DMS79 treated with DMSO at 0.1 percent for 48 hours (cell line): ENCODE measurements at regions not wholly inside any gene's neighbourhood (a gene's known extent, or its start where the extent isn't known, plus 50 kb on each side); places are given as distances from the start of the nearest gene placed in this dataset.
"Not testable (repeated sequence)": the region's sequence is repeated elsewhere in the genome, so short reads cannot be mapped to it uniquely, and the experiment has no call there.

Experiments used
- DNase-seq: peaks from one replicate; lab custom pipeline; 2025; lab: John Stamatoyannopoulos, UW

DNA sequence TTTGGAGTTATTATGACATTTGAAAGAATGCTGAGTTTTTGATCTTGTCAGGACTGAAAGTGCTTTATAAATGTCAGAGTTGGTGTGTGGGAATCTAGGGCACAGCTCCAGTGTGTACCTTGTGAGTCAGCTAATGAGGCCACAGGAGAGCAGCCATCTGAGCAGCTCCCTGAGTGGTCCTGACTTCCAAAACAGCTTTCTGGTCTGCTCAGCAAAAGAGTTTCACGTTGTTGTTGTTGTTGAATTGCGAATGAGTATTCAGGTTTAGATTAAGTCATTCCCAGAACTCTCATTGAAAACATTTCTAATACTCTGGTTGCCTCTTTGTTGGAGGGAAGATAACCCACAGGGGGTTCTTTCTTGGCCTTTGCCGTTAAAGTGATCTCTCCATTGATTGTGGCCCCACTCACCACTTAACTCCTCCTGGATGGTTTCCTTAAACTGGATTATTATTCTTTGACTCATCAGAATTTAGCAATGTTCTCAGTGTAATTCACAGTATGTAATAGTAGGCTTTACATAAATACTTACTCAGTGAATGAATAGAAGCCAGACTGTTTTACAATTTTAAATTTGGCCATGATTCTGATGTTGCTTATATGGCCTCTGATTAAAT, 125.1 kb upstream of the SGCD start:
- no peak for DNase-seq

DNA sequence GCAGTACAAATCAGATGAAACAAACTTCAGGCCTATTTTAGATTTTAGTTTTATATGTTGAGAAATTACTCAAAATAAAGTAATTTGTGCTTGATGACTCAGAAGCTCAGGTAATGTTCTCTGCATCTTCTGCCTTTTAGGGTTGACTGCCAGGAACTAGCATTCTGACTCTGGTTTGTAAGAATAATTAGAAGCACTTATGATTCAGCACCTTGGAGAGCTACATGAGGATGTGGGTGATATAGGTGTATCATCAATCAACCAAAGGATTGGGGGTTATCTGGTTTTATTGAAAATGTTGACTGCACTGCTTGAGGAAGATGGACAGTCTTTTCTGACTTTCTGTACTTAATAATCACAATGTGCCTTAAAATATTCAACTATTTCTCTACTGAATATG, 118.7 kb upstream of the SGCD start:
- no peak for DNase-seq

DNA sequence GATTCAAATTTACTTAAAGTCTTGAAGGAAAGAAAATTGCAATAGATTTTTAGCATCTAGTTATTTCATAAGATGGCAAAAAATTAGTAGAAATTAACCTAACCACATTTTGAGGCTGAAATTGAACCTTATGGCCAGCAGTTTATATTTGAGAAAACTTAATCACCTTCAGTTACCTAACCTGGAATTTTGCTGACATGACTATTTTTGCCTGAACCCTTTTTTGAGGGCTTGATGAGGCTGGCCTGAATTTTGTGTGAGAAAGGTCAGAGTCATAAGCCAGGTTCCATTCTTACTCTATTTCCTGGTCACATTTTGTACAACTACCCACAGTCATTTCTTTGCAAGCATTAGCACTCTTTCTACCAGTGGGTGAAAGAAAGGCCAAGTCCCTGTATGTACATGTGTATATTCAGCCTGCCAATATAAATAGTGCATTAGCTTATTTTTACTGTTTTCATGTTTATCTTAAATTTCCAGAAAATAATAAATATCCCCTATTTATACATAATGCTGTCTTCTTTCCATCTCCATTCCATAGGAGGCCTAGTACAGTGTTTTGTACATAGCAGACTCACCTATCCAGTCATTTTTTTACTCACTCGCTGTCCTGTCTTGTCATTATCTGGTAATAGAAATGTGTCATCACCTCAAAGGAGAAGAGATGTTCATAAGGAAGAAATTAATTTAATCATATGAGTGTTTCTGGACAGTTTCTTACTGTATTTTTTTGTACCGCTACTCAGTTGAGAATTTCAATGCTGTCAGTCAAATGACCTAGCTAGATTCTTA, 108.4 kb upstream of the SGCD start:
- DNase-seq, result no peak

DNA sequence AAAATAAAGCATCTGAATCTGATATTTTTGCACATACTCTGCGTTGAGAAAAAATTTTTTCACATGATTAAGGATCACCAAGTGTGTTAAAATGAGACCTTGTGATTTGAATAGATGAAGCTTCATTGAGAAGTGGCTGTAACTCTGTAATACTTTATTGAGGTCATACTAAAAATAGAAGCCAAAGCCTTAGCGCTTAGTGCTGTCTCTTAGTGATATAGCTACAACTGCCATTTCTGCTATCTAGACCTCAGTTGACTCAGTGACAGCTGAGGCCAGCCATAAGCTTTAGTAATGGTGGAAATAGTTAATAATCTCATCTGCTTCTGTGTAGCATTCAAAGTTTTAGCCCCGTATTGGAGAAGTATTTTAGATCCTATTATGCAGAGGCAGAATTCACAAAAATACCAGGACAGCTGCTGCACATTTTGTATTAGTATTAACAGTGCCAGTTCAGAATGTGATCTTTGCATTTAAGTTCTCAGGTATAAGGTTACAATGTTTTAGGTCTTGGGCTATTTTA, 107.4 kb upstream of the SGCD start:
- no peak for DNase-seq

DNA sequence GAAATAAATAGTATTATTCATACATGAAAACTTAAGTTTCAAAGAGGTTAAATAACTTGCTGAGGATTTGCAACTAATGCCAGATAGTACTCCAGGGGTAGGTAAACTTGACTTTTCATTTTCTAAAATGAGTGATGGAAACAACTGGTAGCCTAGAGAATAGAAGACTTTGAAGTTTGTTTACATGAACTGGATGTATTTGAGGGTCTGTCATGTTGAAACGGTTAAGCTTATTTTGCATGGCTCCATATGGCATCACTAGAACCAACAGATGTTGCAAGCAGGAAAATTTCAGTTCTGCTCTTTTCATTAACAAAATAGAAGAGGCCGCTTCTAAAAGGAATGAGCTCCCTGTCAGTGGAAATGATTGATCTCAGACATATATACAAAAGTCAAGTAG, 105.1 kb upstream of the SGCD start:
- no peak for DNase-seq

DNA sequence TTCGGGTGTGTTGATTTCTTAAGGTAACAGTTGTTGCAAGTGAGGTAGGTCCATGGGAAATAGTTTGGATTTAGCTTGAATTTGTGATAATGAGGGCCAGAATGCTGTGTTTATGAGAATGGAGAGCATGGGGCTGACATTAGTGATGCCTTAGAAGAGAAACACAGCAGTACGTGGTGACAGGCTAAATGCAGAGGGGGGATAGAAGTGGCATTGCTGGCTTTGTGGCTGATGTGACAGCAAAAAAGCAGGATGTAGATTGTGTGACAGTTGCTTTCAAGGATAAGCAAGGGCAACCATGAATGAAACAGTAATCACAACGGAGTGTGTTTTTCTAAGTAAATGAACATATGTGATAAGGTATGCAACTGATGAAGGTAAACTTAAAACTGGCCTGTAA, 103.4 kb upstream of the SGCD start:
- no peak for DNase-seq

DNA sequence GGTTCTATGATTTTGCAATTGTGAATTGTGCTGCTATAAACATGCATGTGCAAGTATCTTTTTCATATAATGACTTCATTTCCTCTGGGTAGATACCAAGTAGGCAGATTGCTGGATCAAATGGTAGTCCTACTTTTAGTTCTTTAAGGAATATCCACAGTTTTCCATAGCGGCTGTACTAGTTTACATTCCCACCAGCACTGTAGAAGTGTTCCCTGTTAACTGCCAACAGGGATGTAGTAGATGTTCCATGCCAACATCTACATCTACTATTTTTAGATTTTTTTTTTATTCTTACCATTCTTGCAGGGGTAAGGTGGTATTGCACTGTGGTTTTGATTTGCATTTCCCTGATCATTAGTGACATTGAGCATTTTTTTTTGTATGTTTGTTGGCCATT, 100.5 kb upstream of the SGCD start:
- not testable (repeated sequence) for DNase-seq

DNA sequence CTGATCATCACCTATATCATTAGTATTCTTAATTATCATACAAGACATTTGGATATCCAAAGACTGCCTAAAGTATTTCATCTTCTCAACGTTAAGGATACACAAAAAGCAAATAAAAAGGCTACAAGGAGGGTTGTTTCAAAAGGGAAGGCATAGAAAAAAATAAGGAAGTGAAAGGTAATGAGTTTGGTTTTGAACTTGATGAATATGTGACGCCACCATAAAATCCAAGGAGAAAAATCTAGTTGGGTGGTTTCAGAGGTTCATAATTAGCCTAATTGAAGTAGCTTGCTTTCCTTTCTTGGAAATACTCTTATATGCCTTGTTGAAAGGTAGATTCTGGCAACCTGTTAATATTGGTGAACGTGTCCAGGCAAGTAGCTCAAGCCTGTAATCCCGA, 96.1 kb upstream of the SGCD start:
- no peak for DNase-seq

DNA sequence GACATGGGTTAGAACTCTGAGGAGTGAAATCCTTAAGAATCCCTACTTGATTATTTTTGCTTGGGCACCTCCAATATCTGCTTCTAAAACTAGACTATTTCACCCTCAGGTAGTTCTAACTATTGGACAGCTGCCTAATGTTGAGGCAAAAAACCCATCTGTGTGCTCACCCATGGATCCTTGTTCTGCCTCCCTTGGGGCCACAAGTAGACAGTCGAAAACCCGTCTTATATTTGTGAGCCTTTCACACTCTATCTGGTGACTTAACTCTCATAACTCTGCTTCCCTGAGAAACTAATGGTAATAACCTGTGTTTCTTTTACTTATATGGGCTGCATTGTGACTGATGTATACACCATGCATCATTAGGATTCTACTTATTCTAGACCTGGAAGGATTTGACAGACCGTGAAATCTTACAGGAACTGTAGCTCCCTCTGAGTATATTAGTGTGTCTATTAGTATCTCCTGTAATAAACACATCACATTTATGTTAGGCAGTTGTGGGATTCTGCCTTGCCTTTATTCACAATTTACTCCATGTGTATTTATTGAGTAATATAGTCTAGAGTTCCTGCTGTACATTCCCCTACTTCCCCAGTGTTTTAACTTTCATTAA, 94.6 kb upstream of the SGCD start:
- no peak for DNase-seq

DNA sequence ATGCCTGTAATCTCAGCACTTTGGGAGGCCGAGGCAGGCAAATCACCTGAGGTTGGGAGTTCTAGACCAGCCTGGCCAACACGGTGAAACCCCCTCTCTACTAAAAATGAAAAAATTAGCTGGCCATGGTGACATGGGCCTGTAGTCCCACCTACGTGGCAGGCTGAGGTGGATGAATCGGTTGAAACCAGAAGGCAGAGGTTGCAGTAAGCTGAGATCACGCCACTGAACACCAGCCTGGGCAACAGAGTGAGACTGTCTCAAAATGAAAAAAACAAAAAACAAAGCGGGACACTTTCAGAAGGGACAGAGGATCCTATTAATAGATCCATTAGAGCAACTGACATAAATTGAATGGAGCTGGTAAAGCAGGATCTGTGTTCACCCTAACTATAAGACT, 89.6 kb upstream of the SGCD start:
- no peak for DNase-seq

DNA sequence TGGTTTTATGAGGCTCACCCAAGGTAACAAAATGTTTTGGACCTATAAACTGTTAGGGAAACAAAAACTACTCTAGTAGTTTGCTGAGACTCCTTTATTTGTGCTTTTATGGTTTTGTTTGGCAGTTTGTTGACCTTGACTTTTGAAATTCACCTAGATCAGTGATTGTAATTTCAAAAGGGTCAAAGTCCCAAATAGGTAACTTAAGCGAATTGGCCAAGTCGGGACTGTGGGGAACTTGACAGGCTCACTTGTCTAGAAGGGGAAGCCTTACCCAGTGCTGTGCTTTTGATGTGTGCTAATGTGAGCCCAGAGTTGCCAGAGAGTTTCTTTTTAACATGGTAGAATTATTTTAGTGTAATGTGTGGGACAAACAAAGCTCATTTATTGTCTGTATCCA, 87.2 kb upstream of the SGCD start:
- DNase-seq, result no peak

DNA sequence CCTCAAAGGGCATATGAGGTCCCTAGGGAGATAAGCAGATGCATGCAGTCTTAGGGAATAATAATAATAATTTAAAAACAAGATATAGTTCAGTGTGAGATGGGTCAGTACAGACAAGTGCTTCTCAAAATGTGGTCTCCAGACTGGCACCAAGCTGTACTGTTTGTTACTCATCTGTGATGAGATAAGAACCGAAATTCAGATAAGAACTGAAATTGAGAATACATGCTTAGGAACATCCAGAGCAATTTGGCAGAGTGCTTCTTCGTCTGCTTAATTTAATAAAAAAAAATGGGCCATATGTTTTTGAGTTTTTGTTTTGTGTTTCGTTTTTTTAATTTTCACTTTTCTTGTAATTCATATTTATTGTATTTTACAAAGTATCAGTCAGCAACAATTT, 86.5 kb upstream of the SGCD start:
- no peak for DNase-seq

DNA sequence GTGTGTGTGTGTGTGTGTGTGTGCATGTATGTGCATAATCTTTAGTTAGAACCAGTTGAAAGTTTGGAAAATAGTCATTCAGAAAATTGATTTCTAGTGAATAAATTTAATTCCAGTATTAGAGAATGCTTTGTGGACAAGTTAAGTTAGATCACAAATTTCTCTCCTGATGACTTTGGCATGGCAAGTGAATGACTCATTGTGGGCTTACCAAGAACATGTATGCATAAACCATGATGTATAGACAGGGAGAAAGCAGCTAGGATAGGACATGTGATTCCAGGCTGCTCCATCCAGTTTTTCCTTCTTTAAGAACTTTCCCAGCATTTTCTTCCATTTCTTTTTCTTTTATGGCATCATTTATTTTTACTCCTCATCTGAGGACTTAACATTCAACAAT, 85.7 kb upstream of the SGCD start:
- no peak for DNase-seq

DNA sequence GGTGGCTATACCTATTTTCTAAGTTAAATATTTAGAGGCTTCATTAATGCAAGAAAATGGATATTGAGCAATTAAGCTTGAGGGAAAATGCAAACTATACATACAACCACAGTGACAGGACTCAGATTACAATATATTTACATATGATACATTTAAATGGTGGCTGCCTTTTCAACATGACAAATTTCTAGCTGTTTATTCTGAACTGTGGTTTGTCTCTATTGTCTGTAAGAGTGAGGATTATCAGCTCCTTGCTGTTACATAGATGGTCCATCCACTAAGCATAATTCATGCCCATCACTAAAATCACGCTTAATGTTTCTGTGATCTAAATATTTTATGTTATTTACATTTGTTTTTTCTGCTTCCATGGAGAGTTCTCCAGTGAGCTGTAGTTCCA, 81.1 kb upstream of the SGCD start:
- DNase-seq, result no peak

DNA sequence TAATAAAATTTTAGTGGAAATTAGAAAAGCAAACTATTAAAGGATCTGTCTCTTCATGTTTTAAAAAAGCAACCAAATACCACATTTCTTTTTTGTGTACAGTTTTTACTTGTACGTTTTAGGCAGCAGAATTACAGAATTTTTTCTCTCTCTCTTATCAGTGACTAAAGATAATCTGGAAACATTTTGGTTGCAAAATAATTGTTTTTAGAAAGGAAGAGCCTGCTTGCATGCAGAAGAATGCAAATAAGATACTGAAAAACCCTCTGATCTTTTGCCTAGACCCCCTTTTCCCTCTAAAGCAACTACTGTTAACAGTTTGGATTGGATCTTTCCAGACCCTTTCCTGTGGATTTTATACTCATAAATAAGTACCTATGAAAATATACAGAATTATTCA, 75.9 kb upstream of the SGCD start:
- DNase-seq, result no peak

DNA sequence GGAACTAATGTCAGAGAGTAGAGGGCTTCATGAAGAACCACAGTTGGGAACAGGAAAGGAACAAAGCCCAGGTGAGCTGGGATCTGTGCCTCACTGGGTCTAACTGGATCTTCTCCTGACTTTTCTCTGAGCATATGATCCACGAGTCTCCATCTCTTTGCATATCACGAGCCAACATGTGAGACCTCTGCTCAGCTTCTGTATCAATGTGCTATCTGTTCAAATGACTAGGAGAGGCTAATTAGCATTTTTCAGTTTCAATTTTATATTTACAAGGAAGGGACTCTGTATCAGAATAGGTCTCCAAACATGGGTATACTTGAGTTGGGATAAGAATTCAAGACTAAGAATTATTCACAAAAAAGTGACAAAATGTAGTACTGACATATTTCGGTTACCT, 73.8 kb upstream of the SGCD start:
- no peak for DNase-seq

DNA sequence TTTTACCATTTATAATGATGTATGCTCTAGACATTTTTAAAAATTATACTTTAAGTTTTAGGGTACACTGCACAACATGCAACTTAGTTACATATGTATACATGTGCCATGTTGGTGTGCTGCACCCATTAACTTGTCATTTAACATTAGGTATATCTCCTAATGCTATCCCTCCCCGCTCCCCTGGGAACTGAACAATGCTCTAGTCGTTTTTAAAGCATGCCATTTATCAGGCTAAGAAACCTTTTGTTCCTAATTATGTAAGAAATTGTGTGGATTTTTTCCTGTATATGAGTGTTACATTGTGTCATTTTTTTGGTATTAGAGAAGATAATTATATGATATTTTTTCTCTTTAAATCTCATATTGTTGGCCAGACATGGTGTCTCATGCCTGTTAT, 72.8 kb upstream of the SGCD start:
- no peak for DNase-seq

DNA sequence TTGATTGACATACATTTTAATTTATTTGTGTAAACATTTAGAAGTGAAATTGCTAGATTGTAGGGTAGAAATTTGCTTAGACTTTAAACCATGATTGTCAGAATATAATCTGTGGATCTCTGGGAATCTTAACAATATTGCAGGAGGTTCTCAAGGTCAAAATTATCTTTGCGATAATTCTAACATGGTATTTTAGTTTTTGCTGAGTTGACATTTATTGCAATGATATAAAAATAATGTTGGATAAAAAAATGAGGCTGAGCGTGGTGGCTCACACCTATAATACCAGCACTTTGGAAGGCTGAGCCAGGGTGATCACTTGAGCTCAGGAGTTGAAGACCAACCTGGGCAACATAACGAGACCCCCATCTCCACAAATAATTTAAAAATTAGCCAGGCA, 70.3 kb upstream of the SGCD start:
- DNase-seq, result no peak

DNA sequence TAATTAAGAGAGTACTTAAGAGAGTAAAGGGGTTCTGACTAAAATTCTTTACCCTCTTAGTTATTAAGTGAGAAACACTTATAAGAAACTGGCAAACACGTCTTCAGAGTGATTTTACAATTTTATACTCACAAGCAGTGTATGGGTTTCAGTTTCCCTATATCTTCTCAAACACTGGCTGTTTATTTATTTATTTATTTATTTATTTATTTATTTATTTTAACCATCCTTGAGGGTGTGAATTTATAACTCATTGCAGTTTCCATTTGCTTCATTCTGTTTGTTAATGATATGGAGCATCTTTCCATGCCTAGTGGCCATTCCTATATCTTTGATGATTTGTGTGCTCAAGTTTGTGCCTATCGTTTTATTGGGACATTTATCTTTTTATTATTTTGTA, 68.0 kb upstream of the SGCD start:
- no peak for DNase-seq

DNA sequence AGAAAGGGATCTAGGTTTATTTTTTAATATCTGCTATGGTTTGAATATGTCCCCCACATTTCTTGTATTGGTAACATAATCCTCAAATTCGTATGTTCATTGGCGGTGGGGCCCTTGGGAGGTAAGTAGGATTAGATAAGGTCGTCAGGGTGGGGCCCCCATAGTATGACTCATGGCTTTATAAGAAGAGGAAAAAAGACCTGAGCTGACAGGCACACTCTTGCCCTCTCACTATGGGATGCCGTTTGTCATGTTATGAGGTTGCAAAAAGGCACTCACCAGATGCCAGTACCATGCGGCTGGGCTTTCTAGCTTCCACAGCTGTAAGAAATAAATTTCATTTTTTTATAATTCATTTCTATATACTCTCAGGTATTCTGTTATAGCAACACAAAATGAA, 67.3 kb upstream of the SGCD start:
- no peak for DNase-seq

DNA sequence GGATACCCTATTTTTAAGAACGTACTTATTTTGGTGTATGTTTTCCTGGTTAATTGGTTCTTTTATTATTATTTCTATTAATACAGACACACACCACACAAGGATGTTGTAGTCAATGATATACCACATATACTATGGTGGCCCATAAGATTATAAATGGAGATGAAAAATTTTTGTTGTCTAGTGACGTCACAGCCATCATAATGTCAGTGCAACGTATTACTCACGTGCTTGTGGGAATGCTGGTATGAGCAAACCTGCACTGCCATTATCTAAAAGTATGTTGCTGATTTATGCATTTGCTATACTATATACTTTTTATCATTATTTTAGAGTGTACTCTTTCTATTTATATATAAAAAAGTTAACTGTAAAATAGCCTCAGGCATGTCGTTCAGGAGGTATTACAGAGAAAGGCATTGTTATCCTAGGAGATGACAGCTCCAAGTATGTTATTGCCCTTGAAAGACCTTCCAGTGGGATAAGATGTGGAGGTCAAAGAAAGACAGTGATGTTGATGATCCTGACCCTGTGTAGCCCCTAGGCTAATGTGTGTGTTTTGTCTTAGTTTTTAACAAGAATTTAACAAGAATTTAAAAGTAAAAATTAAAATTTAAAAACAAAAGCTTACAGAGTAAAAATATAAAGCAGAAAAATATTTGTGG, 65.6 kb upstream of the SGCD start:
- no peak for DNase-seq

DNA sequence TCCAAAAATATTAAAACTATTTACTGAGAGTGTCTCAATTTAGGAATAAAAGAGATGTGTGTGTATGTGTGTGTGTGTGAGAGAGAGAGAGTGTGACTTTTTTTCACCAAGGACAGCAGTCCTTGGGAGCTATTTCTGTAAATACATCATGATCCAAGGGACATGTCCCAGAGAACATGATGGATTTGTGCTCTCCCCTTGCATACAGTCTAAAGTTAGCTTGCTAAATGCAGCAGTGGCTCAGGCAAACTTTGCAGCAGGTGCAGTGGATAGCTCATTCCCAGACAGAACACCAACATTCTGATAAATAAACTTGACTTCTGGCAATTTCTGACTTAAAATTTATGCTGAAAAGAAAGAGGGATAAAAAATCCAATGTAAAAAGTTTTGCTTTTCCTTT, 55.4 kb upstream of the SGCD start:
- DNase-seq, result no peak

DNA sequence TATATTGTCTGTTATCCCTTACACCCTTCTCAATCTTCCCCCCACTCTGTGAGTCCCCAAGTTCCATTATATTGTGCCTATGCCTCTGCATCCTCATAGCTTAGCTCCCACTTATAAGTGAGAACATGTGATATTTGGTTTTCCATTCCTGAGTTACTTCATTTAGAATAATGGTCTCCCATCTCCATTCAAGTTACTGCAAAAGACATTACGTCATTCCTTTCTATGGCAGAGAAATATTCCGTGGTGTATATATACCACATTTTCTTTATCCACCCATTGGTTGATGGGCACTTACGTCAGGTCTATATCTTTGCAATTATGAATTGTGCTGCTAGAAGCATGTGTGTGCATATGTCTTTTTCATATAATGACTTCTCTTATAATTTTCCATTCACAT, 54.8 kb upstream of the SGCD start:
- no peak for DNase-seq
